LNCaP clone FGC (cell line): ENCODE measurements at regions not wholly inside any gene's neighbourhood (a gene's known extent, or its start where the extent isn't known, plus 50 kb on each side); places are given as distances from the start of the nearest gene placed in this dataset.

Experiments
- DNase-seq: peaks from one replicate; pipeline ENCODE4 v3.0.0-alpha.2; 2011; ENCODE audit warnings: low read depth
- H3K4me3 ChIP-seq: 2 replicates; pipeline ENCODE4 v1.5.1; 2011; ENCODE audit warnings: mild to moderate bottlenecking, low read depth, low read length, control low read depth
- TF ChIP-seq, protein P1 (sequence below): IDR thresholded peaks from 2 replicates; pipeline ENCODE4 v1.5.1; 2012; ENCODE audit warnings: mild to moderate bottlenecking; ENCODE audit not compliant: control insufficient read depth, insufficient read depth; ENCODE audit errors: extremely low read depth

DNA sequence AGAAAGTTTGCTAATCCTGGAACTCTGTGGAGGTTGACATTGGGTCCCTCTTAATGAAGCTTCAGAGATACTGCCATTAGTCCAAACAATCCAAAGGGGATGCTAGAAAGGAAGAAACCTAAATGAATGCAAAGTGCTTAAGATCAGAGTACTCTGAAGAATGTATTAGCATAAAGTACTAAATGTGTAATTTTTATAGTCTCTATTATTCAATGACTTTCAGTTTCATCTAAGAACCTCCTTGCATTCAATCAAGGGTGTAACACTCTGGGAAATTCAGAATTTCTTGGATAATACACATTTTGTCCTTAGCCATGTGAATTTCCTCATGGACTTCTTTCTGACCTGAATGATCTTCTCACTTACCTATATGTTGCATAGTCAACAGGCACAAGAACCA, 1078.5 kb upstream of the ADGRL4 start:
- no peak for DNase-seq
- H3K4me3 ChIP-seq = no peak overlapping the region
- TF ChIP-seq, protein P1, sequence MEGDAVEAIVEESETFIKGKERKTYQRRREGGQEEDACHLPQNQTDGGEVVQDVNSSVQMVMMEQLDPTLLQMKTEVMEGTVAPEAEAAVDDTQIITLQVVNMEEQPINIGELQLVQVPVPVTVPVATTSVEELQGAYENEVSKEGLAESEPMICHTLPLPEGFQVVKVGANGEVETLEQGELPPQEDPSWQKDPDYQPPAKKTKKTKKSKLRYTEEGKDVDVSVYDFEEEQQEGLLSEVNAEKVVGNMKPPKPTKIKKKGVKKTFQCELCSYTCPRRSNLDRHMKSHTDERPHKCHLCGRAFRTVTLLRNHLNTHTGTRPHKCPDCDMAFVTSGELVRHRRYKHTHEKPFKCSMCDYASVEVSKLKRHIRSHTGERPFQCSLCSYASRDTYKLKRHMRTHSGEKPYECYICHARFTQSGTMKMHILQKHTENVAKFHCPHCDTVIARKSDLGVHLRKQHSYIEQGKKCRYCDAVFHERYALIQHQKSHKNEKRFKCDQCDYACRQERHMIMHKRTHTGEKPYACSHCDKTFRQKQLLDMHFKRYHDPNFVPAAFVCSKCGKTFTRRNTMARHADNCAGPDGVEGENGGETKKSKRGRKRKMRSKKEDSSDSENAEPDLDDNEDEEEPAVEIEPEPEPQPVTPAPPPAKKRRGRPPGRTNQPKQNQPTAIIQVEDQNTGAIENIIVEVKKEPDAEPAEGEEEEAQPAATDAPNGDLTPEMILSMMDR = no peak

DNA sequence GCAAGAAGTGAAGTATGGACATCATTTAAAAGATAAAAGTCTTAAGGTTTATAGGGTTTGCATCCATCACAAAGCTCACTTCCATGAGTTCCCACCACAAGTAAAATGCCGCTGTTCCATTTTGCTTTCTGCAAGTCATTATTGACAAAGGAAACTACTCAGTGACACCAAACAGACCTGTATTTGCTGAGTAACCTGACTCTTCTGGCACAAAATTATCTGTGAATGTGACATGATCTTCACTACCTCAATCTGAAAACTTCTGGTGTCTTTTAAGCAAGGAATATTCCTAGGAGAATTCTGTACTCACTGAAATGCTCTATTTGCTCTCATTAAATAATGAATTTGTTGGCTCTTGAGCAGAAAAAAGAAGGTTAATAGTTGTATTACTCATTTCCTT, 1077.4 kb upstream of the ADGRL4 start:
- H3K4me3 ChIP-seq = no peak overlapping the region
- TF ChIP-seq, protein P1 = no peak
- peak; percentile 87 for DNase-seq

DNA sequence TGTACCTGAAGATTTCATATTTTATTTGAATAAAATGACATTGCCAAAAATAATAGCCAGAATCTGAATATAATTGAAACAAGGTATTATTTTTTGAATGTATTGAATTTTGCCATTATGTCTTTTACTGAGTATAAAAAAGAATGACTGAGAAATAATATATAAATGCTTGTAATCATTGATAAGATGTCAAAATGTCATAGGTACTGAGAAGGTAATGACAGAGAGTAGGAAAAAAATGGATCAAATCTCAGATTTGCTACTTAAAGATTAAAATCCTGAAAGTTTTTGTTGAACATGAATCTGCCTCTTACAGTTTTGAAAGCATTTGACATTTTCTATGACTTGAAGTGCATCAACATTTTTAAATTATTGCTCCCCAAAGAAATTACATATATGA, 1069.9 kb upstream of the ADGRL4 start:
- DNase-seq = no peak
- TF ChIP-seq, protein P1 = no peak
- no peak overlapping the region for H3K4me3 ChIP-seq

DNA sequence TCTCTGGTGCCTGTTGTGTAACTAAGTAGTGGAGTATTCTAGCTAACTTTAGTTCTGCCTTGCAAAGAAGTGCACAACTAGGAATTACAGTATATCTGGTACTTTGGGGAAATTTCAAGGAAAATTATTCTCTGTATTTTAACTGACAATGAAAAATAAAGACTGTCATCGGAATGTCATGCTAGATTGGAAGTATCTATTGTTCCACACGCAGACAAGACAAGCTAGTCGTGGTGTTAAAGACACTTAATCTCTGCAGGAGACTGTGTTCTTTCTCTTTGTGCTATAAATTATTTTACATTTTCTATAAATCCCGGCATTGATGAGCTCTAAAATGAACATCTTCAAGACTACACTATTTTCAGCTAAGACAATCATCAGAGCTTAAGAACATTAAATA, 1068.8 kb upstream of the ADGRL4 start:
- DNase-seq = no peak
- no peak overlapping the region for H3K4me3 ChIP-seq
- TF ChIP-seq, protein P1 = no peak

DNA sequence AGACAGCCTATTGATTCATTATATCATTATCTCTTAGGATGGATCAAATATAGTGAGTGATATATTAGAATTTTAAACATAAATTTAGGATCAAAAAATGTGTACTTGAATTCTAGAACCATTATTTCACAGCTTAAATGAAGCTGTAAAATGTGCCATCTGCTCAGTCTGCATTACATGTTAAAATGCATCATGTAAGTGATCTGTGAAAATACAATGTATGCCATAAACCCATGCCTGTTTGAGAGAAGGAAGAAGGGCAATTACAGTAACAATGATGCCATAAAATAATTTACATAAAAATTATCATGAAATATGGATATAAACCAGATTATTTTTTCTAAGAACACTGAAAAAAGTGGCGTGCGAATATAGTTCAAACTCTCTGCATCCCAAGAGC, 1066.0 kb upstream of the ADGRL4 start:
- TF ChIP-seq, protein P1 = no peak
- no peak overlapping the region for H3K4me3 ChIP-seq
- DNase-seq = no peak

DNA sequence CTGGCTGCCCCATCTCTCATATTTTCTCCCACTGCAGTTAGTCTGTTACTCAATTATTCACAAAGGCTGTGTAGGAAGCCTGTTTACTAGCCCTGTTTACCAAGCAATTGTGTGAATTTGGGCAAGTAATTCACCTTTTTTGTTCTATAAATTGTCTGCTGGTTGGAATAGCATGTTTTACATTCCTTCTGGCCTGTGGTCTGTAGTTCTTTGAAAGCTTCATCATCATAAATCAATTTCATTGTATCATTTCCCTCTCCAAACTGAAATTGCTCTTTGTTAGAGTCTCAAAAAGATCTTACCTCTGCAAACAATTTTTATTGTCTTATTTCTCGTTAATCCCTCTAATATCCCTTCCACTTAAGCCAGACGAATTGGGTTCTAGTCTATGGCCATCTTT, 1059.5 kb upstream of the ADGRL4 start:
- DNase-seq = peak; percentile 34
- TF ChIP-seq, protein P1 = no peak
- no peak overlapping the region for H3K4me3 ChIP-seq

DNA sequence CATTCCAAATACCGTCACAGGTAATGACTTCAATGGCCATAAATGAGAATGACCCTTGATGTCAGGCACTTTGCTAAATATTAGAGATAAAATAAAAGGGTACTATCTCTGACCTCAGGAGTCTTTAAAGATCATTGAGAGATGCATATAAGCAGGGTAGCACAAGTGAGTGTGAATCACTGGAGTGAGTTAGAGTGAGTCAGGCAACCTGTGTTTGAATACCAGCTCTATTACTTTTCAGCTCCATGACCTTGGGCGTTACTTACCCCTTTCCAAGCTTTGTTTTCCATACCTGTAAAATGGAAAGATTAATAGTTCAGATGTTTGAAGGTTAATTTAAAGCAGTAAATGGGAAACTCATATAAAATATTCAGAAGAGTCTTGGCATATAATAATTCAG, 1058.0 kb upstream of the ADGRL4 start:
- TF ChIP-seq, protein P1 = no peak
- DNase-seq = no peak

More for the DNA sequence above, 1058.0 kb upstream of the ADGRL4 start:
- no peak overlapping the region for H3K4me3 ChIP-seq
